HEK293 (cell line): ENCODE measurements at regions not wholly inside any gene's neighbourhood (a gene's known extent, or its start where the extent isn't known, plus 50 kb on each side); places are given as distances from the start of the nearest gene placed in this dataset.

ENCODE experiments used
- CTCF ChIP-seq: fragments of 450-650 bp; formaldehyde crosslinking; IDR thresholded peaks from 2 replicates; pipeline ENCODE4 v1.5.1; 2016; ENCODE audit warnings: missing biosample characterization, missing genetic modification characterization
- ZBTB20 ChIP-seq: fragments of 450-650 bp; formaldehyde crosslinking; IDR thresholded peaks from 2 replicates; pipeline ENCODE4 v1.5.1; 2016; ENCODE audit warnings: missing biosample characterization, missing genetic modification characterization
- ZFP37 ChIP-seq: fragments of 450-650 bp; formaldehyde crosslinking; IDR thresholded peaks from 2 replicates; pipeline ENCODE4 v1.5.1; 2016; ENCODE audit warnings: missing biosample characterization, missing genetic modification characterization
- ZNF2 ChIP-seq: fragments of 450-650 bp; formaldehyde crosslinking; IDR thresholded peaks from 2 replicates; pipeline ENCODE4 v1.5.1; 2016; ENCODE audit warnings: missing biosample characterization, missing genetic modification characterization

- TF ChIP-seq ZBTB20 (tag by site-specific recombination): no peak
- no peak for TF ChIP-seq ZNF2 (tag by site-specific recombination)
- TF ChIP-seq ZFP37 (tag by site-specific recombination): no peak
- TF ChIP-seq CTCF (tag by site-specific recombination): no peak
Measured at GRCh38 chr15:62544446-62544845, 379.4 kb upstream of the C2CD4B start.
